ENCODE measurements at regions not wholly inside any gene's neighbourhood (a gene's known extent, or its start where the extent isn't known, plus 50 kb on each side); places are given as distances from the start of the nearest gene placed in this dataset.

- H3K36me3 ChIP-seq (replicated peaks) = no peaks in the 10 kb centered on the region
- no peak overlapping the region for H3K27ac ChIP-seq
- TF ChIP-seq CTCF (IDR thresholded peaks at IDR 0.05; ENCODE audit: low read depth, low read length, missing control alignments) = no peak
- DNase-seq = no peak
- H3K4me3 ChIP-seq (ENCODE audit: low read depth, low read length) = no peak overlapping the region
- no peaks in the 10 kb centered on the region for H3K27me3 ChIP-seq (replicated peaks)
- in situ Hi-C loops (cut with HindIII; ENCODE audit: low pct_ligation_motif_present, low sequenced_read_pairs) = no loop called here
Measured at GRCh38 chr10:118953598-118954393, 75.7 kb upstream of the NANOS1 start.

- Histone ChIP-seq H3K36me3 (replicated peaks) (no peaks in the 10 kb centered on the region), H3K27me3 (replicated peaks) (no peaks in the 10 kb centered on the region), H3K27ac (no peak overlapping the region), H3K4me3 (ENCODE audit: low read depth, low read length) (no peak overlapping the region)
- in situ Hi-C loops (cut with HindIII; ENCODE audit: low pct_ligation_motif_present, low sequenced_read_pairs) = no loop called here
- TF ChIP-seq CTCF (IDR thresholded peaks at IDR 0.05; ENCODE audit: low read depth, low read length, missing control alignments) = no peak
- no peak for DNase-seq
Measured at GRCh38 chr10:118955531-118955930, 74.0 kb upstream of the NANOS1 start.

- Histone ChIP-seq H3K27ac (no peak overlapping the region), H3K4me3 (ENCODE audit: low read depth, low read length) (no peak overlapping the region), H3K27me3 (replicated peaks) (no peaks in the 10 kb centered on the region), H3K36me3 (replicated peaks) (no peaks in the 10 kb centered on the region)
- peak; percentile 15 for TF ChIP-seq CTCF (IDR thresholded peaks at IDR 0.05; ENCODE audit: low read depth, low read length, missing control alignments)
- no peak for DNase-seq
- in situ Hi-C loops (cut with HindIII; ENCODE audit: low pct_ligation_motif_present, low sequenced_read_pairs) = no loop called here
Measured at GRCh38 chr10:118955951-118956801, 73.3 kb upstream of the NANOS1 start.

- in situ Hi-C loops (cut with HindIII; ENCODE audit: low pct_ligation_motif_present, low sequenced_read_pairs) = no loop called here
- no peak for TF ChIP-seq CTCF (IDR thresholded peaks at IDR 0.05; ENCODE audit: low read depth, low read length, missing control alignments)
- Histone ChIP-seq H3K4me3 (ENCODE audit: low read depth, low read length) (no peak overlapping the region), H3K36me3 (replicated peaks) (no peaks in the 10 kb centered on the region), H3K27me3 (replicated peaks) (no peaks in the 10 kb centered on the region), H3K27ac (no peak overlapping the region)
- no peak for DNase-seq
Measured at GRCh38 chr10:118956802-118957442, 72.6 kb upstream of the NANOS1 start.

GRCh38 chr10:118957443-118957825, 72.1 kb upstream of the NANOS1 start:
- H3K4me3 ChIP-seq (ENCODE audit: low read depth, low read length) = no peak overlapping the region

More at GRCh38 chr10:118957443-118957825, 72.1 kb upstream of the NANOS1 start:
- in situ Hi-C loops (cut with HindIII; ENCODE audit: low pct_ligation_motif_present, low sequenced_read_pairs) = no loop called here
- H3K36me3 ChIP-seq (replicated peaks) = no peaks in the 10 kb centered on the region
- no peak overlapping the region for H3K27ac ChIP-seq
- no peak for TF ChIP-seq CTCF (IDR thresholded peaks at IDR 0.05; ENCODE audit: low read depth, low read length, missing control alignments)
- no peak for DNase-seq
- no peaks in the 10 kb centered on the region for H3K27me3 ChIP-seq (replicated peaks)
